Right lobe of liver (tissue), 4 donors: ENCODE measurements at regions not wholly inside any gene's neighbourhood (a gene's known extent, or its start where the extent isn't known, plus 50 kb on each side); places are given as distances from the start of the nearest gene placed in this dataset.

Experiments used
- POLR2A ChIP-seq: fragments of 450-650 bp; IDR thresholded peaks from one replicate; pipeline ENCODE4 v1.6.1; 2017; ENCODE audit warnings: antibody characterized with exemption, mild to moderate bottlenecking
- TF ChIP-seq, protein P1 (sequence below), 4 donors: fragments of 200-600 bp in 3 of 4; fragments of 450-650 bp in 1 of 4; IDR thresholded peaks; one replicate each; pipeline versions ENCODE4 v1.5.1 to v1.8.0; 2016 to 2022; ENCODE audit warnings: antibody characterized with exemption in 4 of 4, mild to moderate bottlenecking in 2 of 4
- donor health status: DM: no; HTN: no; CAD: no.
- donor health status: DM: no; HTN: no; CAD: no.
- donor health status: DM: no; HTN: yes; CAD: no.

DNA sequence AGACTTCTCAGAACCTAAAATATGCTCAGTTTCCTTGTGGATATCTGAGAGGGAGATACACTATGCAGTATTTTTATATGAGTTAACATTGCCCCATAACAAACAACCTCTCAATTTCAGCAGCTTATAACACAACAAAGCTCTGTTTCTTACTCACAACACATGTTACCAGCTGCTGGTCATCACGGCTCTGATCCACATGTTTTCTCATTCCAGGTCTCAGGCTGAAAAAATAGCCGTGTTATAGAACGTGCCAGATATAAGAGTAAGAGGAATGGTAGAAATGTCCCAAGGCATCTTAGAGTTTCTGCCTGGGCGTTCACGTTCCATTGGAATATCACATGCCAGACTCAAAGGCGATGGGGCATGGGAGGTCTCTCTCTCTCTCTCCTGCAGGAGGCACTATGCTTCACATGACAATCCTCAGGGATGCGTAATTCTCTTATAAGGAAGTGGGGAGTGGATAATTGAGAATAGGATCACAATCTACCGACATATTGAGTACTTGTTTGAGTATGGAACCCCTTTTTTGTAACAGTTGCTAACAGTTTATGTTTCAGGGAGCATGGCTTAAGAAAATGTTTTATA is 246.6 kb downstream of the NHLRC3 start:
- TF ChIP-seq, protein P1, sequence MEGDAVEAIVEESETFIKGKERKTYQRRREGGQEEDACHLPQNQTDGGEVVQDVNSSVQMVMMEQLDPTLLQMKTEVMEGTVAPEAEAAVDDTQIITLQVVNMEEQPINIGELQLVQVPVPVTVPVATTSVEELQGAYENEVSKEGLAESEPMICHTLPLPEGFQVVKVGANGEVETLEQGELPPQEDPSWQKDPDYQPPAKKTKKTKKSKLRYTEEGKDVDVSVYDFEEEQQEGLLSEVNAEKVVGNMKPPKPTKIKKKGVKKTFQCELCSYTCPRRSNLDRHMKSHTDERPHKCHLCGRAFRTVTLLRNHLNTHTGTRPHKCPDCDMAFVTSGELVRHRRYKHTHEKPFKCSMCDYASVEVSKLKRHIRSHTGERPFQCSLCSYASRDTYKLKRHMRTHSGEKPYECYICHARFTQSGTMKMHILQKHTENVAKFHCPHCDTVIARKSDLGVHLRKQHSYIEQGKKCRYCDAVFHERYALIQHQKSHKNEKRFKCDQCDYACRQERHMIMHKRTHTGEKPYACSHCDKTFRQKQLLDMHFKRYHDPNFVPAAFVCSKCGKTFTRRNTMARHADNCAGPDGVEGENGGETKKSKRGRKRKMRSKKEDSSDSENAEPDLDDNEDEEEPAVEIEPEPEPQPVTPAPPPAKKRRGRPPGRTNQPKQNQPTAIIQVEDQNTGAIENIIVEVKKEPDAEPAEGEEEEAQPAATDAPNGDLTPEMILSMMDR (IDR thresholded peaks at IDR 0.05), result no peak
- TF ChIP-seq POLR2A, result no peak
